Left ventricle myocardium inferior (tissue), 1 donor: ENCODE measurements at regions not wholly inside any gene's neighbourhood (a gene's known extent, or its start where the extent isn't known, plus 50 kb on each side); places are given as distances from the start of the nearest gene placed in this dataset.

ENCODE experiments used
- DNase-seq: peaks from one replicate; pipeline ENCODE4 v3.0.0-alpha.2; 2020
- H3K27ac ChIP-seq: fragments of 200-600 bp; replicated peaks from 2 replicates; pipeline ENCODE4 v1.8.0; 2021
- H3K27me3 ChIP-seq: fragments of 200-600 bp; 2 replicates; pipeline ENCODE4 v1.8.0; 2021; ENCODE audit warnings: low read depth
- H3K36me3 ChIP-seq: fragments of 200-600 bp; 2 replicates; pipeline ENCODE4 v1.8.0; 2021
- H3K4me1 ChIP-seq: fragments of 200-600 bp; 2 replicates; pipeline ENCODE4 v1.8.0; 2021
- H3K4me3 ChIP-seq: fragments of 200-600 bp; 2 replicates; pipeline ENCODE4 v1.8.0; 2021; ENCODE audit warnings: mild to moderate bottlenecking, moderate library complexity
- H3K9me3 ChIP-seq: fragments of 200-600 bp; replicated peaks from 2 replicates; pipeline ENCODE4 v1.8.0; 2021
- intact Hi-C: fragments of 100-400 bp; cut with micrococcal nuclease; formaldehyde crosslinking; loops from one replicate; pipeline ENCODE4 v1.11.0; 2022
- TF ChIP-seq, protein P1 (sequence below): fragments of 200-600 bp; IDR thresholded peaks from 2 replicates; pipeline ENCODE4 v1.8.0; 2021; ENCODE audit warnings: antibody characterized with exemption, mild to moderate bottlenecking, borderline replicate concordance
- donor health status: DM: no; HTN: yes; CAD: no; lungs with severe emphysema.

DNA sequence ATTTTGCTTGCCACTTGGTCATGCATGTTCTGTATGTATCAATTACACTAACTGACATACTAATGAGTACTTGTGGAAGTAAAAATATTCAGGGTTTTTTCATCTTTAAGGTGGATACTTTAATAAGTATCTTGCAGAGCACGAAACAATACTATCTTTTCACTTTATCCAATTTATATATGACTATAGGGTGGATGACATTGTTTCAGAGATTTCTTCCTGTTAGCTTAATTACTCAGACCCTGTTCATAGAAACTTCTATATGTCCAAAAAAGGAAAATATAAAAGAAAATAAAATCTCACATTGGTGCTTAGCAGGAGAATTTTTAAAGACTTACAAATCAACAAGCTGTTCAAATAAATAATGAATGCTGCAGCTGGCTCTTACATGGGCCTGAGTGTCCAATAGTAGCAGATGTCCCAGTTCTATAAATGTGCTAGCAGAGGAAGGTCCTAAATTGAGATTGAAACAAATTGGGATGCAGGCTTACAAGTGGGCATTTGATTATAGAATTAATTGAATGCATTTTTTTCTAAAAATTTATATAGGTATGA, 91.5 kb upstream of the THSD7A start:
- H3K9me3 ChIP-seq = peaks cover 21% of the 10 kb centered on the region
- intact Hi-C loops = no loop called here
- no peaks in the 10 kb centered on the region for H3K4me1 ChIP-seq
- H3K4me3 ChIP-seq = no peak overlapping the region
- TF ChIP-seq, protein P1, sequence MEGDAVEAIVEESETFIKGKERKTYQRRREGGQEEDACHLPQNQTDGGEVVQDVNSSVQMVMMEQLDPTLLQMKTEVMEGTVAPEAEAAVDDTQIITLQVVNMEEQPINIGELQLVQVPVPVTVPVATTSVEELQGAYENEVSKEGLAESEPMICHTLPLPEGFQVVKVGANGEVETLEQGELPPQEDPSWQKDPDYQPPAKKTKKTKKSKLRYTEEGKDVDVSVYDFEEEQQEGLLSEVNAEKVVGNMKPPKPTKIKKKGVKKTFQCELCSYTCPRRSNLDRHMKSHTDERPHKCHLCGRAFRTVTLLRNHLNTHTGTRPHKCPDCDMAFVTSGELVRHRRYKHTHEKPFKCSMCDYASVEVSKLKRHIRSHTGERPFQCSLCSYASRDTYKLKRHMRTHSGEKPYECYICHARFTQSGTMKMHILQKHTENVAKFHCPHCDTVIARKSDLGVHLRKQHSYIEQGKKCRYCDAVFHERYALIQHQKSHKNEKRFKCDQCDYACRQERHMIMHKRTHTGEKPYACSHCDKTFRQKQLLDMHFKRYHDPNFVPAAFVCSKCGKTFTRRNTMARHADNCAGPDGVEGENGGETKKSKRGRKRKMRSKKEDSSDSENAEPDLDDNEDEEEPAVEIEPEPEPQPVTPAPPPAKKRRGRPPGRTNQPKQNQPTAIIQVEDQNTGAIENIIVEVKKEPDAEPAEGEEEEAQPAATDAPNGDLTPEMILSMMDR = no peak
- no peaks in the 10 kb centered on the region for H3K36me3 ChIP-seq
- no peak for DNase-seq
- no peak overlapping the region for H3K27ac ChIP-seq
- no peaks in the 10 kb centered on the region for H3K27me3 ChIP-seq

DNA sequence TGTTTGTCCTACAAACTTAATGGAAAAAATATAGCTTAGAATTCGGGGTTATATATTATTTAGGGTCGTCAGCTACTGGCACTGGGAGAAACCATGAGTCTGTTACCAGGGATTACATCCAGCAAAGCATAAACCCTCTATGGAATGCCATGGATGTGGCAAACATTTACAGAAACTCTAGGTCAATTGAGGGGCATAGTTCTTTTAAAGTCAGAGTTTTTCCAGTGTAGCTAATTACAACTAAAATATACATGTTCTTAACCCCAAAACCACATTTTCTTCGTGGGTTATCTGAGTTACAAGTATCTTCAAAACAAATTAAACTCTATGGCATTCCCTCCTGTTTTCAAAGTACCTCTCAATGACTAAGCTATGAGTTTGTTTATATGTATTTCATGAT, 99.3 kb upstream of the THSD7A start:
- TF ChIP-seq, protein P1 = no peak
- H3K27me3 ChIP-seq = no peaks in the 10 kb centered on the region
- DNase-seq = no peak
- H3K9me3 ChIP-seq = no peaks in the 10 kb centered on the region
- H3K4me3 ChIP-seq = no peak overlapping the region
- H3K4me1 ChIP-seq = no peaks in the 10 kb centered on the region
- intact Hi-C loops = no loop called here
- no peaks in the 10 kb centered on the region for H3K36me3 ChIP-seq
- no peak overlapping the region for H3K27ac ChIP-seq

DNA sequence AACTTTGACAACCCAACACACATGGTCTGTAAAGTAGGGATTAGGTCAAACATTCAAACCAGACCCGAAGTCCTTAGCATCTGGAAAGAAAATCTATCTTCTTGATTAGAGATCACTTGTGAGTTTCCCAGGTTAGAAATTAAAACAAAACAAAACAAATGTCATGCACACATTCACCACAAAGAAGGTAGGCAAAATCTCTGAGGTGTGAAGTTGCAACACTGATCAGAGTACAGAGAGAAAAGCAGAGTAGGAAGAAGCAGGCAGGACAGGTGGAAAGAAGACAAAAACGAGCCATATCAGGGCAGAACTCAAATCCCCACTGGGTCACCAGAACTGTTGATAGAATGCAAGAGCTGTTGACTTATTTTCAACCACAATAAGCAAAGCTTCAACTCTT, 102.8 kb upstream of the THSD7A start:
- DNase-seq = no peak

DNA sequence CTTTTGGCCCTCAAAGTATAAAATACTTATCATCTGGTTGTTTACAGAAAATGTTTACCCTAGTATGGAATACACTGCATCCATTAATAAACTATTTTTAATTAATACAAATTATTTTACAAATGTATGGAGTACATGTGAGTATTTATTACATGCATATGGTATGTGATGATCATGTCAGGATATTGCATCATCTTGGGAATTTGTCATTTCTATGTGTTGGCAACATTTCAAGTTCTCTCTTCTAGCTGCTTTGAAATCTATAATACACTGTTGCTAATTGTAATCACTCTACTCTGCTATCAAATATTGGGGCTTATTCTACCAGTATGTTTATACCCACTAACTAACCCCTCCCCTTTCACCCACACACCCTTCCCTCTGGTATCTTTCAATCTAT, 103.9 kb upstream of the THSD7A start:
- no peak overlapping the region for H3K27ac ChIP-seq
- H3K4me1 ChIP-seq = no peaks in the 10 kb centered on the region
- H3K27me3 ChIP-seq = no peaks in the 10 kb centered on the region
- TF ChIP-seq, protein P1 = no peak
- H3K4me3 ChIP-seq = no peak overlapping the region
- H3K9me3 ChIP-seq = peaks cover 4% of the 10 kb centered on the region
- H3K36me3 ChIP-seq = no peaks in the 10 kb centered on the region
- DNase-seq = no peak
- intact Hi-C loops = no loop called here

More for the DNA sequence above, 102.8 kb upstream of the THSD7A start:
- Histone ChIP-seq H3K27ac (no peak overlapping the region), H3K9me3 (peaks cover 4% of the 10 kb centered on the region), H3K4me3 (no peak overlapping the region), H3K36me3 (no peaks in the 10 kb centered on the region), H3K4me1 (no peaks in the 10 kb centered on the region), H3K27me3 (no peaks in the 10 kb centered on the region)
- TF ChIP-seq, protein P1 = no peak
- intact Hi-C loops = no loop called here

DNA sequence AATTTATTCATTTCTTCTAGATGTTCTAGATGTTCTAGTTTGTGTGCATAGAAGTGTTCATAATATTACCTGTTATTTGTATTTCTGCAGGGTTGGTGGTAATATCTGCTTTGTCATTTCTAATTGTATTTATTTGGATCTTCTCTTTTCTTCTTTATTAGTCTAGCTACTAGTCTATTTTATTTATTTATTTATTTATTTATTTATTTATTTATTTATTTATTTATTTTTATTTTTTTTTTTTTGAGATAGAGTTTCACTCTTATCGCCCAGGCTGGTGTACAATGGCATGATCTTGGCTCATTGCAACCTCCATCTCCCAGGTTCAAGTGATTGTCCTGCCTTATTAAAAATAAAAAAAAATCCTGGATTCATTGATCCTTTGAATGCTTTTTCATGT, 114.8 kb upstream of the THSD7A start:
- DNase-seq = no peak
- Histone ChIP-seq H3K9me3 (peaks cover 25% of the 10 kb centered on the region), H3K4me1 (no peaks in the 10 kb centered on the region), H3K27ac (no peak overlapping the region), H3K36me3 (no peaks in the 10 kb centered on the region), H3K27me3 (no peaks in the 10 kb centered on the region), H3K4me3 (no peak overlapping the region)
- TF ChIP-seq, protein P1 = no peak
- intact Hi-C loops = no loop called here

DNA sequence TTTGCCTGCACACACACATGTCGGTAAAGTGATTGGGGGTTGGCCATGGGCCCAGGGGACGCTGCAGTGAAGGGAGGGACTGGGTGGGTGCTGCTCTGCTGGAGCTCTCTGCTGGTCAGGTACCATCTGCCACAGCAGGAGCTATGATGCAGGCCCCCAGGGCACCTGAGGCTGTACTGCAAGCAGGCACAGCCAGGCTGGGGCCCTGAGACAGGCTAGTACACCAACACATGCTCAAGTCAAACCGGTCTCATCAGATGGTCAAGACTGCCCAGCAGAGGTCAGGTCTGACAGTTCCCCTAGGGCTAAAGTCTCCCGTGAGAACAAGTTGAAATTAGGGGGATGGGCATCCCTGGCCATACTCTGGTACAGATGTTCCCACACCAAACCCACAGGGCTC, 118.3 kb upstream of the THSD7A start:
- Histone ChIP-seq H3K9me3 (peaks cover 14% of the 10 kb centered on the region), H3K4me3 (no peak overlapping the region), H3K27ac (no peak overlapping the region), H3K4me1 (no peaks in the 10 kb centered on the region), H3K27me3 (no peaks in the 10 kb centered on the region), H3K36me3 (no peaks in the 10 kb centered on the region)
- intact Hi-C loops = no loop called here
- no peak for DNase-seq
- TF ChIP-seq, protein P1 = no peak
